Right lobe of liver (tissue), 6 donors: ENCODE measurements at regions not wholly inside any gene's neighbourhood (a gene's known extent, or its start where the extent isn't known, plus 50 kb on each side); places are given as distances from the start of the nearest gene placed in this dataset.

ENCODE experiments used
- ATAC-seq, 4 donors: fragments of 200-7000 bp; cut with Tn5 transposase; one replicate each; pipeline ENCODE4 v1.9.1; 2020; ENCODE audit warnings: mild to moderate bottlenecking in 4 of 4, moderate library complexity in 4 of 4
- DNase-seq, 3 donors: peaks; one replicate each; pipeline ENCODE4 v3.0.0-alpha.2; 2020
- H3K27ac ChIP-seq, 3 donors: fragments of 200-600 bp; one replicate each; pipeline ENCODE4 v1.8.0; 2022
- H3K27me3 ChIP-seq, 2 donors: fragments of 200-600 bp; one replicate each; pipeline ENCODE4 v1.8.0; 2022
- H3K36me3 ChIP-seq, 4 donors: fragments of 200-600 bp; sonication (generic) in 1 of 4; one replicate each; pipeline versions ENCODE4 v1.5.1 to v1.8.0; 2017 to 2022; ENCODE audit warnings: control low read depth in 1 of 4
- H3K4me1 ChIP-seq, 4 donors: fragments of 200-600 bp; sonication (generic) in 1 of 4; one replicate each; pipeline versions ENCODE4 v1.5.1 to v1.8.0; 2017 to 2022; ENCODE audit warnings: control low read depth in 1 of 4
- H3K4me3 ChIP-seq, 3 donors: fragments of 200-600 bp; one replicate each; pipeline ENCODE4 v1.8.0; 2022
- H3K9me3 ChIP-seq, 4 donors: fragments of 200-600 bp; sonication (generic) in 1 of 4; one replicate each; pipeline versions ENCODE4 v1.5.1 to v1.8.0; 2017 to 2022; ENCODE audit warnings: control low read depth in 1 of 4
- POLR2A ChIP-seq: fragments of 450-650 bp; IDR thresholded peaks from one replicate; pipeline ENCODE4 v1.6.1; 2017; ENCODE audit warnings: antibody characterized with exemption, mild to moderate bottlenecking
- WGBS: methylation state at CpG from one replicate; pipeline ENCODE4 v1.1.6; 2018; ENCODE audit warnings: low coverage, low lambda C conversion rate; ENCODE audit not compliant: insufficient coverage; ENCODE audit errors: missing lambda C conversion rate; 5-methylcytosine and 5-hydroxymethylcytosine counted together
- intact Hi-C, 2 donors: fragments of 100-400 bp; cut with DNase I; formaldehyde crosslinking; loops; one replicate each; pipeline versions ENCODE4 v1.11.2 to v1.14.1; 2022
- TF ChIP-seq, protein P1 (sequence below), 4 donors: fragments of 200-600 bp in 3 of 4; fragments of 450-650 bp in 1 of 4; IDR thresholded peaks; one replicate each; pipeline versions ENCODE4 v1.5.1 to v1.8.0; 2016 to 2022; ENCODE audit warnings: antibody characterized with exemption in 4 of 4, mild to moderate bottlenecking in 2 of 4
- donor health status: DM: no; HTN: yes; CAD: no.
- donor health status: DM: no; HTN: no; CAD: no.
- donor health status: DM: no; HTN: no; CAD: no.
- donor health status: DM: no; HTN: yes; CAD: no.
- donor health status: DM: no; HTN: yes; CAD: no.

DNA sequence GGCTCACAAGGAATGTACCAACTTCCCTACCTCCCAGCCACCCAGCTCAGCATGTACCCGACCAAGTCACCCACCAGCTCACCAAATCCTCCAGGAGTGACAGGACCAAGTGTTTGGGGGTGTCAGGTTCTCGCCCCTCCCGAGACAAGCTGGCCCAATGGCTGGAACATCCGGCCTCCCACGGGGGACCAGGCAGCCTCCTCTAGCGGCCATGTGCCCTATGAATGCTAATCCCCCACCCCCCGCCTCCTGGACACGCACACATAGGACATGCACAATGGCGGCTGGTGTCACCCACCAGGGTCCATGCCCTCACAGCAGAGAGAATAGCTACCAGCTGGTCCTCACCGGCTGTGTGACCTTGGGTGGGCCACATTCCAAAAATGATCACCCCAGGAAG, 151.0 kb downstream of the MN1 start:
- peaks cover 0 to 6% (median 2%) of the 10 kb centered on the region in 4 donors for H3K4me1 ChIP-seq
- 59% methylated on average over 5 of the region's 10 CpGs for WGBS
- no peak overlapping the region for H3K27ac ChIP-seq
- H3K27me3 ChIP-seq = no peaks in the 10 kb centered on the region
- no peak for DNase-seq
- no peaks in the 10 kb centered on the region for H3K9me3 ChIP-seq
- no peak overlapping the region for H3K4me3 ChIP-seq
- intact Hi-C loops = no loop called here
- TF ChIP-seq POLR2A = no peak
- TF ChIP-seq, protein P1, sequence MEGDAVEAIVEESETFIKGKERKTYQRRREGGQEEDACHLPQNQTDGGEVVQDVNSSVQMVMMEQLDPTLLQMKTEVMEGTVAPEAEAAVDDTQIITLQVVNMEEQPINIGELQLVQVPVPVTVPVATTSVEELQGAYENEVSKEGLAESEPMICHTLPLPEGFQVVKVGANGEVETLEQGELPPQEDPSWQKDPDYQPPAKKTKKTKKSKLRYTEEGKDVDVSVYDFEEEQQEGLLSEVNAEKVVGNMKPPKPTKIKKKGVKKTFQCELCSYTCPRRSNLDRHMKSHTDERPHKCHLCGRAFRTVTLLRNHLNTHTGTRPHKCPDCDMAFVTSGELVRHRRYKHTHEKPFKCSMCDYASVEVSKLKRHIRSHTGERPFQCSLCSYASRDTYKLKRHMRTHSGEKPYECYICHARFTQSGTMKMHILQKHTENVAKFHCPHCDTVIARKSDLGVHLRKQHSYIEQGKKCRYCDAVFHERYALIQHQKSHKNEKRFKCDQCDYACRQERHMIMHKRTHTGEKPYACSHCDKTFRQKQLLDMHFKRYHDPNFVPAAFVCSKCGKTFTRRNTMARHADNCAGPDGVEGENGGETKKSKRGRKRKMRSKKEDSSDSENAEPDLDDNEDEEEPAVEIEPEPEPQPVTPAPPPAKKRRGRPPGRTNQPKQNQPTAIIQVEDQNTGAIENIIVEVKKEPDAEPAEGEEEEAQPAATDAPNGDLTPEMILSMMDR (IDR thresholded peaks at IDR 0.05) = no peak
- ATAC-seq = no peak
- no peaks in the 10 kb centered on the region for H3K36me3 ChIP-seq

DNA sequence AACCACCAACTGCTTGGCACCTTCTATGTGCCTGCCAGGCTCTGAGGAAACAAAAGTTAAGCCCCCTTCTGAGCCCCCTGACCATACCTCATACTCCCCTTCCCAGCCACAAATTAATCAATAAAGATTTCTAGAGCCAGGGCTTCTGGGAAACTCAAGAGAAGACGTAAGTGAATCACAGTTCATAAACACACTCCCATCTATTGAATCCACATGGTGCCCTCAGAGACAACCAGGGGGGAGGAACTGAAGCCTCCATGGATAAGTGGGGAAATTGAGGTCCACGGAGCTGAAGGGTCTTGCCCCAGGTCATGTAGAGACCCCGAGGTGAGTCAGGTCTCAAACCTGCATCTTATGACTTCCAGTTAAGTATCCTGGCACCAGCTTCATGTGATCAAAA, 150.6 kb downstream of the MN1 start:
- Histone ChIP-seq H3K4me1 (peaks cover 0 to 6% (median 2%) of the 10 kb centered on the region in 4 donors), H3K27ac (no peak overlapping the region), H3K9me3 (no peaks in the 10 kb centered on the region), H3K27me3 (no peaks in the 10 kb centered on the region), H3K4me3 (no peak overlapping the region), H3K36me3 (no peaks in the 10 kb centered on the region)
- ATAC-seq = no peak
- intact Hi-C loops = no loop called here
- 43% methylated on average over 3 of the region's 3 CpGs for WGBS
- DNase-seq = no peak
- TF ChIP-seq, protein P1 (IDR thresholded peaks at IDR 0.05) = no peak
- no peak for TF ChIP-seq POLR2A

DNA sequence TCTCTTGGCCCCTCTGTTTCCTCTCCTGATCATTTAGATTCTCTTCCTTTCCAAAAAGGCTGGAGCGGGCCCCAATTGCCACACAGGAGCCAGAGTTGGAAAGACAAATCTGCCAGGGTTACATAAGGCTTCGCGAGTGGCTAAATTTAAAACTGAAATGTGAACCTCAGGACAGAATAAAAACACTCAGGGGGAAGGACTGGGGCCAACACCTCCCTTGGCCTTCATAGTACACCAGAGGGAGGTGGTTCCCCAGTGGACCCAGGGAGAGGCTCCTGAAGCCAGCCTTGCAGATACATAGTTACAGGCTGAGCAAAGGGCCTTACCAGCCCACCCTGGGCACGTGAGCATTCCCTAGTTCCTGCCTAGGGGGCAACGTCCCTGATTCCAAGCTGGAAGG, 150.1 kb downstream of the MN1 start:
- TF ChIP-seq, protein P1 (IDR thresholded peaks at IDR 0.05) = no peak
- TF ChIP-seq POLR2A = no peak
- Histone ChIP-seq H3K4me1 (peaks cover 0 to 6% (median 2%) of the 10 kb centered on the region in 4 donors), H3K4me3 (no peak overlapping the region), H3K36me3 (no peaks in the 10 kb centered on the region), H3K27ac (no peak overlapping the region), H3K9me3 (no peaks in the 10 kb centered on the region), H3K27me3 (no peaks in the 10 kb centered on the region)
- intact Hi-C loops = no loop called here
- 54% methylated on average over 3 of the region's 5 CpGs for WGBS
- DNase-seq (no peak), ATAC-seq (no peak)

DNA sequence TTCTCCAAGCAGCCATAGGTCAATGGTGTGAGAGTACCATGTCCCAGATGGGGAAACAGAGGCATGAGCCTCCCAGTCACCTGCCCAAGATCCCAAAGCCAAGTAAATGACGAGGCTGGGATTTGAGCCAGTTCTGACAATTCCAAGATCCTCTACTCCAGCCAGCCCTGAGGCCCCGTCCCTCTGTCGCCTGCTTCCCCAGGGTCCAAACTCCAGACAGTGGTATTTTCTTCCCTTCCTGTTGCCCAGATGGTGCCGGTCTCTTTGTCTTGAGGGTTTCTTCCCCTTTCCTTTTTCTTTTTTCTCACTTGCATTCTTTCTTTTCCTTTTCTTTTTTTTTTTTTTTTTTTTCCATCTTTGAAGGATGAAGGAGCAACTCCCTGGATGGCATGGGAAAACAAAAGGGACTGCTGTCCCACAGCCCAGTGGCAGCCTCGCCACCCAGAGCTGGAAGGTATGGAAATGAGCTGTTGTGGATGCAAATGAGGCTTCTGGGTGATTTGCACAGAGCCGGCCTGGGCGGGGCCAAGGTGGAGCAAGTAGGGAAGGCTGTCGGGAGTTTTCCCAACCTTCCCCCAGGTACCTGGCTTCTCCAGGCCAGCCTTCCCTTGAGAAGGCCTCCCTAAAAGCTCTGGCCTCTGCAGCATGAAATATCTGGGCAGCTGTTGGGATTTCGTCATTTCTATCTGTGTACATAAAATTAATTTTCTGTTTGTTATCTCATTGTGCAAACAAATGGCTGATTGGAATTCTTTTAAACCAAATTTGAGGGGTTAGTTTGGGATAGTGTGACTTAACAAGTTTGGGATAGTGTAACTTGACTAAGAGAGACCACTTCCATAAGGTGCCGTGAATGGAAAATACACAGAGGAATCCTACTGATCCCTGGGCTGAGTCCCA, 146.8 kb downstream of the MN1 start:
- ATAC-seq = no peak
- DNase-seq = no peak
- WGBS = 33% methylated on average over 9 of the region's 10 CpGs
- H3K27me3 ChIP-seq = no peaks in the 10 kb centered on the region
- intact Hi-C loops = no loop called here
- TF ChIP-seq, protein P1 (IDR thresholded peaks at IDR 0.05) = no peak
- TF ChIP-seq POLR2A = no peak
- no peaks in the 10 kb centered on the region for H3K36me3 ChIP-seq
- H3K4me1 ChIP-seq = no peaks in the 10 kb centered on the region
- H3K4me3 ChIP-seq = no peak overlapping the region
- no peaks in the 10 kb centered on the region for H3K9me3 ChIP-seq
- no peak overlapping the region for H3K27ac ChIP-seq
